AML-193 (cell line): ENCODE measurements at regions not wholly inside any gene's neighbourhood (a gene's known extent, or its start where the extent isn't known, plus 50 kb on each side); places are given as distances from the start of the nearest gene placed in this dataset.
"Not testable (repeated sequence)": the region's sequence is repeated elsewhere in the genome, so short reads cannot be mapped to it uniquely, and the experiment has no call there.

Experiments used
- DNase-seq, 2 experiments: peaks; one replicate each; lab custom pipeline; 2025; lab: John Stamatoyannopoulos, UW

DNA sequence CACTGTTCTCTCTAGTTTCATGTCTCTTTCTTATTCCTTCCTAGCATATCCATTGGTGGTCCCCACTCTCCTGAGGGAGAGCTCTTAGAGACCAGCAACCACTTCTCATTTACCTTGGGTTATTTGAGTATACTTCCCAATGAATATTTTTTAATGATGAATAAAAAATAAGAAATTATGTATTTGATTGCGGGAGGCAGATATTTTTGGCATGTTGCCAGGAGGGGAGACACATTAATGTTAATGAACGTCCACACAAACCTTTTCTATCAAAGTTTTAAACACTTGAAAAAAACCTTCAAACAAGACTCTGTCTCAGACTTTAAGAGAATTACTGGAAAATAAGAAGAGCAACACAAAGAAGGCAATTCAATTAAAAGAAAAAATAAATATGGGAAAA lies 260.6 kb upstream of the MAGI2 start:
- no peak for DNase-seq

DNA sequence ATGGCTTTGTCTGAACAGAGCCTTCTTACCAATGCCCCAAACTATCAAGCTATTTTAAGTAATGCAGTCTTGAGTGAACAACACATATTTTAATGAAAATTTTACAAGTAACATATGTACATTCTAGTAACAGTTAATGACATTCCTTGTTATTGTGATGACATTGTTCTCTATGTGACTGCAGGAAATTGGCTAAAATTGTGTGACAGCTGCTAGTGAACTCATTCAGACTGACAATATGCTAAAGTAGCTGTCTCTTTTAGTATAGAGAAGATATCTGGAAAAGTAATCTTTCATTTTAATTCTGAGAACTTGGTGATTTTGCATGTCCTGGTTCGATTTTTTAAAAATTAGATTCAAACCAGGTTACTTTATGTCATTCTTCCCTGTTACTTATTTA lies 259.8 kb upstream of the MAGI2 start:
- no peak for DNase-seq

DNA sequence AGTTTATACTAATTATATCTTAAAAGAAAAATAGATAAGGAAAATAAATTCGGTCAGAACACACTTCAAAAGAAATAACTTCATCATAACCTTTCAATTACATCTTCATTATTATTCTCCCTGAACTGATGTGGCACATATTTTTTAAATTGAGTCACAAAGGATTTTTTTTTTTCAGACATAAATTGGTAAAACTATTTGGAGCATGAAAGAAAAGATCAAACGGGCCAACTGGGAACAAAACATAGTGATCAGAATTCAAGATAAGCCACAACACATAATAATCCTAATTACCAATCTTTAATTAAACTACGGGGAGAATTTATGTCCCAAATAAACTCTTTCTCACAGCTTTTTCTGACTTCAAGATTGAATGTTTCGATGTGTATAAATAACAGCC lies 258.2 kb upstream of the MAGI2 start:
- no peak for DNase-seq

DNA sequence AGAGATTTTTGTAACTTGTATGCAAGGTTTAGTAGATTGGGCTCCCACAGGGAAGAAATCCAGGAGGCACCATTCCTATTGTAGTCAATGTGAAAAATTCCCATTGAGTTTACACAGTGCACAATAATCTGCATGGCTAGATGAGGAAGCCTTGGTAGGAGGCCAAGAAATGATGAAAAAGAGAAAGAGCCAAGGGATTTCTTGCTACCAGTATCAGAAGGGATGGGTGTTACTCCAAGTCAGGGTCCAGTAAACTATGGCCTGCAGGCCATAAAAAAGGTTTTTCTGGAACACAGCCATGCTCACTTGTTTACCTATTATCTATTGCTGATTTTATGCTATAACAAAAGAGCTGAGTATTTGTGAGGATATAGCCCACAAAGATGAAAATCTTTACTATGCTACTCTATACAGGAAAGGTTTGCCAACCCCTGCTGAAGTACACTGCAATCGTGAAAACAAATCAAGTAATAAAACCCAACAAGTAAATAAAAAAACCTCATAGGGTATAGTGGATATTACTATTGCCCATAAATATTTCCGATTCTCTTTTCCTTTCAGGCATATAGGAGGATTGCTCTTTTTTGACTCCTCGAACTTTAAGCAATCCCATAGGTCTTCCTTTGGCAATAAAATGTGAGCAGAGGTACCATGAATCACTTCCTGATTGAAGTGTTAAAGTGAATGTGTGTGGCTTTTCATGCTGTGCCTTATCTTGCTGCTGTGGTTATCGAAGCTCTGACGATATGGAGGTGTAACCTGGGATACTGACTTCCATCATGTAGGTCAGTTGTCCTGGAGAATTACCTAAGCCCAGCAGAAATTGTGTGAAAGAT lies 256.3 kb upstream of the MAGI2 start:
- no peak for DNase-seq

DNA sequence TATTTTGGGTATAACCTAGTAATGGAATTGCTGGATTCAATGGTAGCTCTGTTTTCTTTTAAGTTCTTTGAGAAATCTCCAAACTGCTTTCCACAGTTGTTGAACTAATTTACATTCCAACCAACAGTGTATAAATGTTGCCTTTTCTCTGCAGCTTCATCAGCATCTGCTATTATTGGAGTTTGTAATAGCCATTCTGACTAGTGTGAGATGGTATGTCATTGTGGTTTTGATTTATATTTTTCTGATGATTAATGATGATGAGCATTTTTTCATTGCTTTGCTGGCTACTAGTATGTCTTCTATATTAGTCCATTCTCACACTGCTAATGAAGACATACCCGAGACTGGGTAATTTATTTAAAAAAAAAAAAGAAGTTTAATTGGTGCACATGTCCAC lies 248.6 kb upstream of the MAGI2 start:
- DNase-seq = no peak

DNA sequence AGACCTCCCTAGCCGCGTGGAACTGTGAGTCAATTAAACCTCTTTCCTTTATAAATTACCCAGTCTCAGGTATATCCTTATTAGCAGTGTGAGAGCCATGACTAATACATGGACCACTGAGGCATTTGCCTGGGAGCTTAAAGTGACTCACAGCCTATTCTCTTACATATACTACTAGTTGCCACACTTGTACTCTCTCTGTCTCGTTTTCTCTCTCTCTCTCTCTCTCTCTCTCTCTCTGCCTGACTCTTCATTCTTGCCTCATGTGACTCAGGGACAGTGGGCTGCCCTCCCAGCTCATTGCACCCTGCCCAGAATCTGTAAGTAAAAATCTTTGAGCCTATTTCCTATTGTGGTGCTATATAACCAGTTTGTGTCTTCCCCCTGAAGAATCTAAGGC lies 238.5 kb upstream of the MAGI2 start:
- DNase-seq = no peak

DNA sequence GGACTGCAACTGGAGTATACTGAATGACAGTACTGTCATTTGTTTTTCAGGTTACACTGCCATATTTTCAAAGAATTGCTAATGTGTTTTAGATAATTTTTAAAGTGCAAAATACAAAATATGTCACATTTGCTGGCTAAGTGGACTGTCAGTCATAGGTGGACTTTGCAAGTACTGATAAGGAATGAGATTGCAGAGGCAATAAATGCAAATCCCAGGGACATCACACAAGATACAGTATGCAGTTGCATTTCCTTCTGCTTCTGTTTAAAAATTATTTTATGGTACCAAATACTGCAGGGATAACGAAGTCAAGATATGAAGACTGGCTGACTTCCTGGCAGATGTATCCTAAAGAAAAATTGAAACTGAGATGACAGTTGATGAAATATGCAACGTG lies 237.6 kb upstream of the MAGI2 start:
- no peak for DNase-seq

DNA sequence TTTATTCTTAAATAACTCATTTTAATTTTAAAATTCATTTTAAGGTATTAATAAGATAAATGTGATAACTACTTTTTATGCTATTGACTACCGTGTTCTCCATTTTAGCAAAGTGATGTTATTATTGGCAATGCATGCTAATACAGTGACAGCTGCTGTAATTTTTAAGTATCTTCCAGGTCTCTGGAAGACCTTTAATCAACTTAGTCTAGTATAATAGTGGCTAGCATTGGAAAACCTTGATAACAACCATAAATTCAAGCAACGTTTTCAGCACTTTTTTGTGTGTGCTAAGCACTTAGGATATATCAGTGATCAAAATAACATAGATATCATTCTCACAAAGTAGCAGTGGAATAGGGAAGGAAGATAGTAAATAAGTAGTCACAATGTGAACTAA lies 230.9 kb upstream of the MAGI2 start:
- DNase-seq = no peak

DNA sequence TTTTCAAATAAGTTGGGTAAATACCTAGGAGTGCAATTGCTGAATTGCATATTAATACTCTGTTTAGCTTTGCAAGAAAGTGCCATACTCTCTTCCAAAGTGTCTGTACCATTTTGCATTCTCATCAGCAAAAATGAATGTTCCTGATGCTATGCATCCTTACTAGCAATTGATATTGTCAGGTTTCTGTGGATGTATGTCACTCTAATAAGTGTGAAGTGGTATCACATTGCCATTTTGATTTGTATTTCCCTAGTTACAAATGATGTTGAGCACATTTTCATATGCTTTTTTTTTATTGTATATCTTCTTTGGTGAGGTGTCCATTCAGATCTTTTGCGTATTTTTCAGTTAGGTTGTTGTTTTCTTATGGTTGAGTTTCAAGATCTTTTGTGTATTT lies 230.4 kb upstream of the MAGI2 start:
- no peak for DNase-seq

DNA sequence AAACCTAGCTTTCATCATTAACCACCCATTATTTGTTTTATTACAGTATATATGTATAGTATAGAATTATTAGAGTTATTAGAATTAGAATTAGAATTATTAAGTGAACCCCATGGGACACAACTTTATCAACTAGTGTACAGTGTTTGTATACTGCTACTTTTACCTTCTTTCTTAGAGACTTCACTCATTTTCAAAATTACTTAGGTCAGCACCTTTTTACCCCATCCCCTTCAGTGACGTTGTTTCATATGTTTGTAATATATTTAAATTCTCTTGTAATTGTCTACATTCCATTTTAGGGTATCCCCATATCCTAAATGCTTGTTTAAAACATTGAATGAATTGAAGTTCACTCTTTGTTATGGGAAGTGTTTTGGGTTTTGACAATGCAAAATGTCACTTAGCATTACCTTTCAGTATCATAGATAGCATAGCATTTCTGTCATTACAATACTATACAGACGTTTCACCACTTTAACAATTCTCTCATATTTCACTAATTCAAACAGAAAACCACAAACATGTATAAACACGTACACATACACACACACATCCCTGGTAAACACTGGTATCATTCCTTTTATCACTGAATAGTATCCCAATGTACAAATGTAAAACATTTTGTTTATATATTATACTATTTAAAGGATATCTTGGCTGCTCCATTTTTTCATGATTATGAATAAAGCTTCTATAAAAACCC lies 229.9 kb upstream of the MAGI2 start:
- no peak for DNase-seq

DNA sequence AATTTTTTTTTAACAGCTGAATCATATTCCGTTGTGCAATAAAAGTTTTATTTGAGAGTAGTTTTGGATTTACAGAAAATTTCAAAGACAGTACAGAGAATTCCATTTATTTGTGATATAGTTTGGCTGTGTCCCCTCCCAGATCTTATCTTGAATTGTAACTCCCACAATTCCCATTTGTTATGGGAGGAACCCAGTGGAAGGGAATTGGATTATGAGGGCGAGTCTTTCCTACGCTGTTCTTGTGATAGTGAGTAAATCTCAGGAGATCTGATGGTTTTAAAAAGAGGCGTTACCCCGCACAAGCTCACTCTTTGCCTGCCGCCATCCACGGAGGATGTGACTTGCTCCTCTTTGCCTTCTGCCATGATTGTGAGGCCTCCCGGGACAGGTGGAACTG lies 228.0 kb upstream of the MAGI2 start:
- DNase-seq = no peak

DNA sequence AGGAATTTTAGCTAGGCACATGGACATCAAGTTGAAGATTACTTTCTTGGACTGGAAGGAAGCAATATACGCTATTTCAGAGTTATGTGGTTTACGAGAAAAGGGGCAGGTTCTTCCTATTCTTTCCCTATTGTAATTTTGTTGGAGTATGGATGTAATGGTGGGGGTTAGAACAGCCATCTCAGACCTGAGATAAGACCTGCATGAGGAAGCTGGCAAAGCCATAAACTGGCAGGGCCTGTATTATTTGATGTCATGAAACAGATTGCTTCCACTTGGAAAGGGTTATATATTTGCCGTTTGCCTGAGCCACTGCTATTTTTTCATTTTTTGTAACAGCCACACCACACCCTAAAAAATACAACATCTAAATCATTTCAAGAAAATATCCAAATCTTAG lies 220.5 kb upstream of the MAGI2 start:
- DNase-seq = no peak

DNA sequence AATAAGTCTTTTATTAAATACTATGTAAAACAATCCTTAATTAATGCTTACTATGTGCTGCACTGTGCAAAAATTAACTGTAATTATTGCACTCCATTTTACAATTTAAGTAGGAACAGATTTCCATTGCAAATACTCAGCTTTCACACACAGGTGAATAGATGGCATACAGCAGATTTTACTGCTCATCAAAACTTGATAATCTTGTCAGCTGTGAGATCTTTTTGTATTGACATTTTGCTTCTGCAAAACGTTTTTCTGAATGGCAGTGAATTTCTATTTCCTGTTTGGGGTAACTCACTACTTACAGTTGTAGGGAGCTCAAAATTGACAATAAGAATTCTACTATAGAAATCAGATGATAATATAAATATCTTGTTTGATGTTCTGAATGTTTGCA lies 220.0 kb upstream of the MAGI2 start:
- DNase-seq = no peak

DNA sequence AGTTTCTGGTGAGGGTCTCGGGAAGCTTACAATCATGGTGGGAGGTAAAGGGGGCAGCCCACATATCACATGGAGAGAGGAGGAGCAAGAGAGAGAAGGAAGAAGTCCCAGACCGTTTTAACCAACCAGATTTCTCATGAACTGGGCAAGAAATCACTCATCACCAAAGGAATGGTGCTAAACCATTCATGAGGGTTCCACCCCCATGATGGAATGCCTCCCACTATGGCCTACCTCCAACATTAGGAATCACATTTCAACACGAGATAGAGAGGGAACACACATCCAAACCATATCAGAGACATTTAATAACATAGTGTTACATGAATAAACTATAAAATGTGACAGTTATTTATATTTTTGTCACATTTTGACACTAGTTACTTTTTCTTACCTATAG lies 214.8 kb upstream of the MAGI2 start:
- no peak for DNase-seq

DNA sequence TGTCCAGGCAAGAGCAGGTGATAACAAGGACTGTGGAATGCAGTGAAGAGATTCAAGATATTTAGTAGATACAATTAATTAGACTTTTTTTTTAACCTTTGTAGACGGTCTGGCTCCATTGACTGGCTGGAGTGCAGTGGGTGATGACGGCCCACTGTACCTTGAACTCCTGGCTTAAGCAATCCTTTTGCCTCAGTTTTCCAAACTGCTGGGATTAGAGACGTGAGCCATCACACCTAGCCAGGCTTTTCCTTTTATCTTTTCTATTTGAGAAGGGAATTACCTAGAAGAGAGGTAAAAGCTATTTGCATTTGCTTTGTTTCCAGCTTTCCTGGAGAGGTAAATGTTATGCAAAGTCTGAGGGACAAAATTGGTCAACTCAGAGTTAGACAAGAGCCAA lies 213.0 kb upstream of the MAGI2 start:
- no peak for DNase-seq

DNA sequence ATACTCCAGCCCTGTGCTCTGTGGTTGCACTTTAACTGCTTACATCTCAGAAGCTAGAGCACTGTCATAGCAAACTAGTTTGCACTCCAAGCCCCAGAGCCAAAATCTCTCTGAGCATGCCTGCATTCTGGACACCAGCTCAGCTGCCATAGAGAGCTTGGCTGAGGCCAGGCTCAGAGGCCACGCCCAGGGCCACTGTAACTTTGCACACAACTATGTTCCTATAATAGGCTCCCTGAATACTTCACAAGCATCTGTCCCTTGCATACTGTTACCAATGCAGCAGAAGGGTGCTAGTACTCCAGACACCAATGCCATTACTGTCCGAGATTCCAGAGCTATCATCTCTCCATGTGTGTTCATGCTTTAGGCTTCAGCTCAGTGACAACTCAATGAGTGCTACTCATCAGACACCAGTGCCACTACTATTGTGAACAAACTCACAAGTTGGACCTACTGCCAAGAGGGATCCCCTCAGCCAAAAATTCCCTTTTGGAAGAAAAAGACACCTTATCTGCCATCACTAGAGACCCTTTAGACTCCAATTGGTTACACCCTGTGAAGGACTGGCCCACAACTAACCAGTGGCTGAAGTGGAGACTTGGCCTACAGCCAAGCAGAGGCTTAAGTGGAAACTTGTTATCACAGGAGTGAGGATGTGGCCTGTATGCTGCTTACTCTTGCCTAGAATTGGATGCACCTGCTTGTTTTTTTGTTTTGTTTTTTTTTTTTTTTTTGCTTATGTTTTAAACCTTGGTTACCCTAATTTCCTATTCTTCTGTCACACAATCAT lies 211.6 kb upstream of the MAGI2 start:
- no peak for DNase-seq

DNA sequence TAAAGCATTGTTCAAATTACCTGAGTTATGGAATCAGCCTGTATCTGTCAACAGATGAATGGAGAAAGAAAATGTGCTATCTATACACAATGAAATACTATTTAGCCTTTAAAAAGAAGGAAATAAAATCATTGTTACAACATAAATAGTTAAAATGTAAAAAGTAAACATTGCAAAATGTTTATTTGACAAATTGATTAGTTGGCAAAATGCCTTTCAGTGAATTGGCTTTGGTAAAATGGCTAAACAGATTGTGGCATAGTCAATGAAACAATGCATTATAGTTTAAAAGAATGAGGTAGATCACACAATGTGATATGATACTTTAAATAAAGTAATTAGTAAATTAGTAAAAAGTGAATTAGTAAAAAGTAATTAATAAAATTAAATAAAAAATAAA lies 204.8 kb upstream of the MAGI2 start:
- no peak for DNase-seq

DNA sequence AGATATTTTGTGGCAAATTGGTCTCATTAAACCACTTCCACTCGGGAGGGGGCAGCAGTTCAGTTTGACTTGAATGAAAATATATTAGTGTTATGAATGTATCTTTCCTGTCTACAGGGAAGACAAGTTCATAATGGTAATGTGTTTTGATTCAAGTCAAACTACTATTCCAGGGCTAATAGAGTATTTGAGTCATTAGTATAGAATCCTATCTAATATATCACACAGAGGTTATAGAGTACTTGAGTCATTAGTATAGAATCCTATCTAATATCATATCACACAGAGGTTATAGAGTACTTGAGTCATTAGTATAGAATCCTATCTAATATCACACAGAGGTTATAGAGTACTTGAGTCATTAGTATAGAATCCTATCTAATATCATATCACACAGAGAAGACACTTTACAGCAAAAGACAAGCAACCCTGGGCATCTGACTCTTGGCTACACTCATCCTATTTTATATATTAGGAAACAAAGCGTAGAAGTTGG lies 199.7 kb upstream of the MAGI2 start:
- no peak for DNase-seq

DNA sequence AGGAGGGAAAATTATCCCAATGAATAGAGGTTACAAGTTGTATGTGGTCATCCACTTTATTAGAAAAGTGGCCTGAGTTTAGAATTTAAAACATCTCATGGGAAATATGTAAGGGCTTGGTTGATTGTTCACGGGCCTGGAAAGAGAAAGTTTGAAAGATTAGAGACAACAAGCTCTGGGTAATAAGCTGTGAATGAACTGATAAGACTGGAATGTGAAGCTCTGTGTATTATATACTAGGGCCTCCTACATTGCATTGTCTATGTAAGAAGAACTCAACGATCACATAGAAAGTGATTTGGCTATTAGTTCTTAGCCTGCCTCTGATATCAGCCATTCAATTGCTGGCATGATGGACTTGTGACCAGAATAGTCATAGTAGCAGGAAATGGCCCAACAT lies 199.2 kb upstream of the MAGI2 start:
- no peak for DNase-seq

DNA sequence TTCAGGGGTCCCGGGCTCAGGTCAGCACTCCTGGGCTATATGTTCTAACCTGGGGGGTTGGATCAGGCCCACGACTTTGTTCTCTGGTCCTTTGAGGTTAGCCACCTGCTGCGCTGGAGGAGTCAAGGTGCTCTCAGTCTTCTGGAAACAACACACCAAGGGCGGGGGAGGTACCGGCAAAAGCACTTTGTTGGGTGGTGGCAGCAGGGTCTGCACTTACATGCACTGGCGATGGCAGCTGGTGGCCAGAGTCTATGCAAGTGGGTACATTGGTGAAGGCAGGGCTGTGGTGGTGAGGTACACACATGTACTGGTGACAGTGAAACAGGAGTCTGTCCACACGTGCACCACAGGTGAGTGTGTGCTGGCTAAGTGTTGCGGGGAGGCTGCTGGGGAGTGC lies 194.2 kb upstream of the MAGI2 start:
- no peak for DNase-seq

DNA sequence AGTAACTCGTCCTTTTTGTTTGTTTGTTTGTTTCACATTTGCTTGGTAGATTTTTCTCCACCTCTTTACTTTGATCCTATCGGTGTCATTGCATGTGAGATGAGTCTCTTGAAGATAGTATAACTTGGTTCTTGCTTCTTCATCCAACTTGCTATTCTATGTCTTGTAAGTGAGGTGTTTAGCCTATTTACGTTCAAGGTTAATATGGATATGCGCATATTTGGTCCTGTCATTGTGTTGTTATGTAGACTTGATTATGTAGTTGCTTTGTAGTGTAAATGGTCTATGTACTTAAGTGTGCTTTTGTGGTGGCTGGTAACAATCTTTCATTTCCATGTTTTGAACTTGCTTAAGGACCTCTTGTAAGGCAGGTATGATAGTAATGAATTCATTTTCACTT lies 192.8 kb upstream of the MAGI2 start:
- DNase-seq = no peak

DNA sequence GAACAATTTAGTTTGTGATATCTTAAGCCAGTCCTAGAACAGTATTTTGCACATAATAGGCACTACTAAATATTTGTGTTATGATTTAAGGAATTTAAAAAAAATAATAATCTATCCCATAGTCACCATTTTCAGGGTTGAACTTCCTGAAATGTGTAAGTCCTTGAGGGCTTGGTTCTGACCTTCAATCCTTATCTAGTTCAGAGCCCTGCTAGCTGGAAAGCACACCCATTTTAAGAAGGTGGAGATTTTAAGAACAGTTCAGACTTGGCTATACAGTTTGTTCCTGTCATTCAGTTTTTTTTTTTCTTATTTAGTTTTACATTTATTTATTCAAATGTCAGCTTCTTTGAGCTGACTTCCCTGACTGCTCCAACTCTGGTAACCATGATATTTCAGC lies 183.4 kb upstream of the MAGI2 start:
- no peak for DNase-seq

DNA sequence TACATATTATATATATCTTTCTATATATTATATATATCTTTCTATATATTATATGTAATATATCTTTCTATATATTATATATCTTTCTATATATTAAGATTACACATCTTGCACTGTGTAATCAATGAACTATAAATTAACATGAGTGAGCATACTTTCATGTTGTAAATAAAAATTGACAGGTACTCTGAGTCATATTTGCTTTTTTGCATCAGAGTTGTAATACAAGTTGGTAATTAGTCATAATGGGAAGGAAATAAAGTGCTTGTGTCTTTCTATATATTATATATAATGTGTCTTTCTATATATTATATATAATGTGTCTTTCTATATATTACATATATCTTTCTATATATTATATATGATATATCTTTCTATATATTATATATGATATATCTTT lies 172.5 kb upstream of the MAGI2 start:
- not testable (repeated sequence) for DNase-seq
